Activated naive CD4-positive, alpha-beta T cell treated with anti-CD3 and anti-CD28 coated beads for 36 hours (primary cell): ENCODE measurements at regions not wholly inside any gene's neighbourhood (a gene's known extent, or its start where the extent isn't known, plus 50 kb on each side); places are given as distances from the start of the nearest gene placed in this dataset.

Experiments
- CTCF ChIA-PET: fragments of 350-600 bp; sonication (Branson Sonifier 250); formaldehyde crosslinking; loops from one replicate; lab custom pipeline; 2021; ENCODE audit warnings: antibody characterized with exemption; lab: Charles Lee
- DNase-seq: peaks from one replicate; pipeline ENCODE4 v3.0.0-alpha.2; 2020
- H3K27ac Mint-ChIP-seq: one replicate; pipeline ENCODE4 v1.8.0; 2021; ENCODE audit warnings: mild to moderate bottlenecking, mixed read lengths
- H3K27me3 Mint-ChIP-seq: one replicate; pipeline ENCODE4 v1.8.0; 2021; ENCODE audit warnings: low read depth, mixed read lengths
- H3K36me3 Mint-ChIP-seq: one replicate; pipeline ENCODE4 v1.8.0; 2021; ENCODE audit warnings: low read depth, mixed read lengths
- H3K4me1 Mint-ChIP-seq: one replicate; pipeline ENCODE4 v1.8.0; 2021; ENCODE audit warnings: low read depth, mixed read lengths
- H3K4me3 Mint-ChIP-seq: one replicate; pipeline ENCODE4 v1.8.0; 2021; ENCODE audit warnings: mild to moderate bottlenecking, moderate library complexity, mixed read lengths
- H3K9me3 Mint-ChIP-seq: one replicate; pipeline ENCODE4 v1.8.0; 2021; ENCODE audit warnings: mixed read lengths
- intact Hi-C: fragments of 100-400 bp; cut with micrococcal nuclease; formaldehyde crosslinking; loops from one replicate; pipeline ENCODE4 v1.15.1; 2023

DNA sequence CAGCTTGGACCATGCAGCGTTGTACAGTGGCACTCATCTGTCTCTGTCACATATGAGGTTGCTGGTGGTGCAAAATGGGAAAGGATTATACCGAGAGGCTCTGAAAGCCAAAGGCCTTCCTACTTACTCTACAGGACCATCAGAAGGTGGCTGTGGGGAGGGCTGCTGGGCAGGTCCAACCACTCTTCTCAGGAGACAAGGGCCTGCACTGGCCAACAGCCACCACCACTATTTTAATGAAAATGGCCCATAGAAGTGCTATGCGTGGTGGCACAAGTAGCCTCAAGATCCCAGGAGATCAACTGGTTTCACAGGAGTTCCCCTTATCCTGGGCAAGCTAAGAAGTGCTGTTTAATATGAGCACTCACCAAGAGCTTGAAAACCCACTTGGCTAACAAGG, 52.3 kb downstream of the MRPL57 start:
- Mint-ChIP-seq H3K27ac (no peak overlapping the region), H3K27me3 (peaks cover 2% of the 10 kb centered on the region), H3K4me3 (no peak overlapping the region), H3K9me3 (no peaks in the 10 kb centered on the region), H3K36me3 (no peaks in the 10 kb centered on the region), H3K4me1 (peaks cover 11% of the 10 kb centered on the region)
- DNase-seq: no peak
- intact Hi-C loops: no loop called here
- CTCF ChIA-PET: interaction anchor here (0.8 kb wide), 1 partner anchor 117 kb away, joined by 4 read pairs; no protein-coding TSS in a partner anchor

GRCh38 chr13:21229241-21230024, 53.0 kb downstream of the MRPL57 start:
- intact Hi-C loops: no loop called here
- CTCF ChIA-PET: interaction anchor here (0.8 kb wide), 1 partner anchor 117 kb away, joined by 4 read pairs; no protein-coding TSS in a partner anchor

DNA sequence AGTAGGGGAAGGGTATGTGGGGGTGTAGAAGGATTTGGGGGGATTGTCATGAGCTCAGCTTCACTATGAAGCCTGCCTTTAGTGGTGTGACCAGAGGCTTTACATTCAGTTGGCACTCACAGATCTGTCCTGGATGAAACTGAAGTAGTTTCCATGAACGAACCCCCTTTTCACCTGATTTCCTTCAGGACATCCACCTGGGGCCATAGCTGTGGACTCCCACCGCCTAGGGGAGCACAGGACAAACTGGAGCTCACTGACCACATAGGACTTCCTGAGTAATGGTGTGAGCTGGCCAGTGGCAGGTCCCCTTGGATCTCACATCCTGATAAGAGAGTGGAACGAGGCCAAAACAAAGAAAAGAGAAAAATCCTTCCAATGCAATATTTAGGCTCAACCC, 54.1 kb downstream of the MRPL57 start:
- Mint-ChIP-seq H3K4me3 (no peak overlapping the region), H3K36me3 (no peaks in the 10 kb centered on the region), H3K27ac (no peak overlapping the region), H3K4me1 (peaks cover 11% of the 10 kb centered on the region), H3K9me3 (no peaks in the 10 kb centered on the region), H3K27me3 (peaks cover 2% of the 10 kb centered on the region)
- no peak for DNase-seq
- CTCF ChIA-PET: no interaction called here
- intact Hi-C loops: no loop called here

More at GRCh38 chr13:21229241-21230024, 53.0 kb downstream of the MRPL57 start:
- Mint-ChIP-seq H3K9me3 (no peaks in the 10 kb centered on the region), H3K4me1 (peaks cover 11% of the 10 kb centered on the region), H3K27me3 (peaks cover 2% of the 10 kb centered on the region), H3K27ac (no peak overlapping the region), H3K36me3 (no peaks in the 10 kb centered on the region), H3K4me3 (no peak overlapping the region)
- DNase-seq: no peak

GRCh38 chr13:21231426-21231940, 55.0 kb downstream of the MRPL57 start:
- intact Hi-C loops: no loop called here
- no peaks in the 10 kb centered on the region for H3K9me3 Mint-ChIP-seq
- H3K4me3 Mint-ChIP-seq: no peak overlapping the region
- peaks cover 2% of the 10 kb centered on the region for H3K27me3 Mint-ChIP-seq
- no peak overlapping the region for H3K27ac Mint-ChIP-seq
- H3K36me3 Mint-ChIP-seq: no peaks in the 10 kb centered on the region
- H3K4me1 Mint-ChIP-seq: peaks cover 11% of the 10 kb centered on the region
- DNase-seq: no peak
- CTCF ChIA-PET: interaction anchor here (0.9 to 1.4 kb wide), 2 partner anchors 12 to 234 kb away, joined by 3 to 8 read pairs; no protein-coding TSS in a partner anchor

- intact Hi-C loops: no loop called here
- Mint-ChIP-seq H3K9me3 (no peaks in the 10 kb centered on the region), H3K4me3 (no peak overlapping the region), H3K27me3 (peaks cover 2% of the 10 kb centered on the region), H3K27ac (no peak overlapping the region), H3K36me3 (no peaks in the 10 kb centered on the region), H3K4me1 (peaks cover 11% of the 10 kb centered on the region)
- CTCF ChIA-PET: interaction anchor here (0.9 to 1.4 kb wide), 2 partner anchors 13 to 233 kb away, joined by 3 to 8 read pairs; no protein-coding TSS in a partner anchor
- DNase-seq: no peak
Measured at GRCh38 chr13:21232196-21232595, 55.7 kb downstream of the MRPL57 start.

GRCh38 chr13:21232599-21232998, 56.1 kb downstream of the MRPL57 start:
- no peak for DNase-seq
- H3K27me3 Mint-ChIP-seq: peaks cover 2% of the 10 kb centered on the region
- no peak overlapping the region for H3K27ac Mint-ChIP-seq
- H3K9me3 Mint-ChIP-seq: no peaks in the 10 kb centered on the region
- H3K36me3 Mint-ChIP-seq: no peaks in the 10 kb centered on the region
- no peak overlapping the region for H3K4me3 Mint-ChIP-seq
- CTCF ChIA-PET: interaction anchor here (0.9 to 1.4 kb wide), 2 partner anchors 13 to 233 kb away, joined by 3 to 8 read pairs; no protein-coding TSS in a partner anchor
- intact Hi-C loops: no loop called here
- peaks cover 11% of the 10 kb centered on the region for H3K4me1 Mint-ChIP-seq

DNA sequence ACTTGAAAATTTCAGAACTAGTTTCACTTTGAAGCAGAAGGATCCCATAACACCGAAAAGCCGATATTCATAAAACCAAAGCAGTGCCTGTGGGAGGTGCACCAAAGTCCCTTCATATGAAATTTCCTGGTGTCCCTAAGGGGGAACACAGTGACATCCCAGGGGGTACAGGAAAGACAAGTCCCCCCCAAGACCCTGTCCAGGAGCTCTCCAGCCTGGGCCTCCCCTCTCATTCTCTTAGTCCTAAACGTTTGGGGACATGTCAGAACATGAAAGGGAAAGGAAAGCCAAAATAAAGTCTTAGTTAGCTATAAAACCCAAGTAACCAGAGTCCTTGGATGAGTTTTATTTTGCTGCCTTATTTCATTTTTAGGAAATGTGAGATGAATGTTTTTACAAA, 56.6 kb downstream of the MRPL57 start:
- DNase-seq: no peak
- peaks cover 2% of the 10 kb centered on the region for H3K27me3 Mint-ChIP-seq
- no peaks in the 10 kb centered on the region for H3K9me3 Mint-ChIP-seq
- H3K4me3 Mint-ChIP-seq: no peak overlapping the region
- H3K36me3 Mint-ChIP-seq: no peaks in the 10 kb centered on the region
- CTCF ChIA-PET: interaction anchor here (0.6 to 1.4 kb wide), 2 partner anchors 14 to 156 kb away, joined by 3 to 8 read pairs; no protein-coding TSS in a partner anchor
- no peak overlapping the region for H3K27ac Mint-ChIP-seq
- intact Hi-C loops: no loop called here
- peaks cover 11% of the 10 kb centered on the region for H3K4me1 Mint-ChIP-seq

DNA sequence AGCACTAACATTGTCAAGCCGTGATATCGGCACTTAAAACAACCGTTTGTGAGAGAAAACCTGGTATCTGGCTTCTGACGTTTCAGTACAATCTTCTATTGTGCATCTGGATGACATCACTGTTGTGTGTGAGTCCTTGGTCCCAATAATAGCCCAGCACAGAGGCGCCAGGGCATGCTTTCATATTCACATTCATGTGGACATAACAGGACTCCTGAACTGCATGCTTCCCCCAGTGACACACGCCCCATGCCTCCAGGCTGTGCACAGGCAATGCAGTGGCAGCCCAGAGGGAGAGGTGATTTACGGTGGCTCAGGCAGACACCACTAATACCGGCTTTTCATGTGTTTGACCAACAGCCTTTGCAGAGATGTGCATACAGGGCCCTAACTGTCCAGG, 58.1 kb downstream of the MRPL57 start:
- Mint-ChIP-seq H3K27me3 (peaks cover 2% of the 10 kb centered on the region), H3K9me3 (no peaks in the 10 kb centered on the region), H3K4me3 (no peak overlapping the region), H3K4me1 (peaks cover 11% of the 10 kb centered on the region), H3K36me3 (no peaks in the 10 kb centered on the region), H3K27ac (no peak overlapping the region)
- intact Hi-C loops: no loop called here
- DNase-seq: no peak
- CTCF ChIA-PET: no interaction called here

- intact Hi-C loops: no loop called here
- CTCF ChIA-PET: no interaction called here
- Mint-ChIP-seq H3K27ac (no peak overlapping the region), H3K9me3 (no peaks in the 10 kb centered on the region), H3K27me3 (peaks cover 3% of the 10 kb centered on the region), H3K36me3 (no peaks in the 10 kb centered on the region), H3K4me3 (no peak overlapping the region), H3K4me1 (peaks cover 12% of the 10 kb centered on the region)
- DNase-seq: no peak
Measured at GRCh38 chr13:21235174-21235573, 58.7 kb downstream of the MRPL57 start.

DNA sequence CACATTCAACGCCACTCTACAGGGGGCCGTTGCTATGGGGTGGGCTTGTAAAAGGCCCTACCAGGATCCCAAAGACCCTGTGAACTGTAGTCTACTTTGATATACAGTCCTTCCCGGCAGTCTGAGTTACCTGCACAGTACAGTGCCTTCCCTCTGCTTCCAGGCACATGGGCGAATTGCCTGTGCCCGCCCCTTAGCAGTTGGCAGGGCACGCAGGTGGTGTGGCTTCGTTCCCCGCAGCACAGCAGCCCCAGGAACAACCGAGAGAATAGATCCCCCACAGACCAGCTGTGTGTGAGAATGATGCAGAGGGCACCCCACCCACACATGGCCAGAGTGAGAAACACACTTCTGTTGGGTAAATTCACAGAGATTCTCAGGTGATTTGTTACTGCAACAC, 60.6 kb downstream of the MRPL57 start:
- CTCF ChIA-PET: interaction anchor here (1.8 kb wide), 1 partner anchor 10 kb away, joined by 4 read pairs; no protein-coding TSS in a partner anchor
- Mint-ChIP-seq H3K9me3 (no peaks in the 10 kb centered on the region), H3K36me3 (no peaks in the 10 kb centered on the region), H3K27me3 (peaks cover 5% of the 10 kb centered on the region), H3K27ac (no peak overlapping the region), H3K4me1 (peaks cover 13% of the 10 kb centered on the region), H3K4me3 (no peak overlapping the region)
- intact Hi-C loops: no loop called here
- DNase-seq: no peak

- Mint-ChIP-seq H3K4me3 (no peak overlapping the region), H3K4me1 (peaks cover 12% of the 10 kb centered on the region), H3K36me3 (no peaks in the 10 kb centered on the region), H3K9me3 (no peaks in the 10 kb centered on the region), H3K27ac (no peak overlapping the region), H3K27me3 (peaks cover 2% of the 10 kb centered on the region)
- CTCF ChIA-PET: interaction anchor here (1.8 kb wide), 1 partner anchor 9 kb away, joined by 4 read pairs; no protein-coding TSS in a partner anchor
- intact Hi-C loops: no loop called here
- no peak for DNase-seq
Measured at GRCh38 chr13:21238267-21238666, 61.8 kb downstream of the MRPL57 start.

- DNase-seq: no peak
- Mint-ChIP-seq H3K36me3 (no peaks in the 10 kb centered on the region), H3K4me3 (no peak overlapping the region), H3K27me3 (peaks cover 7% of the 10 kb centered on the region), H3K27ac (no peak overlapping the region), H3K4me1 (peaks cover 16% of the 10 kb centered on the region), H3K9me3 (no peaks in the 10 kb centered on the region)
- CTCF ChIA-PET: interaction anchor here (0.6 to 1.3 kb wide), 2 partner anchors 64 to 237 kb away, joined by 4 to 6 read pairs; partner anchors contain the start of gene MRPL57
- intact Hi-C loops: no loop called here
Measured at GRCh38 chr13:21240586-21240985, 64.1 kb downstream of the MRPL57 start.
